Osteoblast (primary cell): ENCODE measurements at regions not wholly inside any gene's neighbourhood (a gene's known extent, or its start where the extent isn't known, plus 50 kb on each side); places are given as distances from the start of the nearest gene placed in this dataset.

ENCODE experiments used
- DNase-seq: peaks from one replicate; pipeline ENCODE4 v3.0.0; 2011; ENCODE audit warnings: low spot score, mixed read lengths; ENCODE audit not compliant: insufficient read length; ENCODE audit errors: missing footprints
- H2AFZ ChIP-seq: 2 replicates; pipeline ENCODE4 v1.6.0; 2011; ENCODE audit warnings: mild to moderate bottlenecking, low read length
- H3K27ac ChIP-seq: 2 replicates; pipeline ENCODE4 v1.5.1; 2011; ENCODE audit warnings: mild to moderate bottlenecking, low read depth, low read length, moderate library complexity
- H3K27me3 ChIP-seq: 2 replicates; pipeline ENCODE4 v1.6.0; 2012; ENCODE audit warnings: mild to moderate bottlenecking, control low read depth, inconsistent platforms, low read length, moderate library complexity; ENCODE audit not compliant: insufficient read depth
- H3K36me3 ChIP-seq: 2 replicates; pipeline ENCODE4 v1.5.1; 2011; ENCODE audit warnings: mild to moderate bottlenecking, low read length, control low read depth, moderate library complexity; ENCODE audit not compliant: insufficient read depth
- H3K4me1 ChIP-seq: 2 replicates; pipeline ENCODE4 v1.5.1; 2011; ENCODE audit warnings: mild to moderate bottlenecking, low read length, control low read depth, moderate library complexity; ENCODE audit not compliant: insufficient read depth
- H3K4me2 ChIP-seq: 2 replicates; pipeline ENCODE4 v1.6.0; 2011; ENCODE audit warnings: mild to moderate bottlenecking, low read length; ENCODE audit not compliant: insufficient read depth
- H3K4me3 ChIP-seq: fragments of 200-600 bp; sonication (generic); 3 replicates; pipeline ENCODE4 v1.5.1; 2012; ENCODE audit warnings: mild to moderate bottlenecking, low read length, inconsistent platforms; ENCODE audit not compliant: insufficient read depth
- H3K79me2 ChIP-seq: 2 replicates; pipeline ENCODE4 v1.6.0; 2012; ENCODE audit warnings: mild to moderate bottlenecking, low read length, control low read depth, inconsistent platforms; ENCODE audit not compliant: insufficient read depth
- H3K9me3 ChIP-seq: 2 replicates; pipeline ENCODE4 v1.5.1; 2011; ENCODE audit warnings: low read depth, low read length, control low read depth
- H4K20me1 ChIP-seq: 2 replicates; pipeline ENCODE4 v1.6.0; 2012; ENCODE audit warnings: mild to moderate bottlenecking, low read length, control low read depth; ENCODE audit not compliant: insufficient read depth
- TF ChIP-seq, protein P1 (sequence below): IDR thresholded peaks from 2 replicates; pipeline ENCODE4 v1.5.1; 2011; ENCODE audit warnings: mild to moderate bottlenecking, low read depth, low read length, moderate library complexity; ENCODE audit errors: extremely low read depth

DNA sequence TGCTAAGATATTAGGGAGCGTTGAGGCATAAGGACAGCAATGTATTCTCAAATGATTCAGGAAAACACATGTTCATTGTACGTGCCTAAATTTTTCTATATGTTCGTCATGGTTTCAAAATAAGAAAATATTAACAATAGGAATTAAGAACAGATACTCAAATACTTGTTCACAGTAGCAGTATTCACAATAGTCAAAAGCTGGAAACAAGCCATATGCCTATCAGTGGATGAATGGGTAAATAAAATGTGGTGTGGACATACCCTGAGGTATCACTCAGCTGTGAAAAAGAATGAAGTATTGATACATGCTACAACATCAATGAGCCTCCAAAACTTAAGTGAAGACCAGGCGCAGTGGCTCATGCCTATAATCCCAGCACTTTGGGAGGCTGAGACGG, 84.7 kb upstream of the PTER start:
- Histone ChIP-seq H4K20me1 (no peaks in the 10 kb centered on the region), H3K4me1 (no peaks in the 10 kb centered on the region), H3K9me3 (no peaks in the 10 kb centered on the region), H3K4me3 (no peak overlapping the region), H2AFZ (no peak overlapping the region), H3K27ac (no peak overlapping the region), H3K79me2 (no peaks in the 10 kb centered on the region), H3K27me3 (no peaks in the 10 kb centered on the region), H3K4me2 (no peak overlapping the region), H3K36me3 (no peaks in the 10 kb centered on the region)
- peak; percentile 1 for DNase-seq
- TF ChIP-seq, protein P1, sequence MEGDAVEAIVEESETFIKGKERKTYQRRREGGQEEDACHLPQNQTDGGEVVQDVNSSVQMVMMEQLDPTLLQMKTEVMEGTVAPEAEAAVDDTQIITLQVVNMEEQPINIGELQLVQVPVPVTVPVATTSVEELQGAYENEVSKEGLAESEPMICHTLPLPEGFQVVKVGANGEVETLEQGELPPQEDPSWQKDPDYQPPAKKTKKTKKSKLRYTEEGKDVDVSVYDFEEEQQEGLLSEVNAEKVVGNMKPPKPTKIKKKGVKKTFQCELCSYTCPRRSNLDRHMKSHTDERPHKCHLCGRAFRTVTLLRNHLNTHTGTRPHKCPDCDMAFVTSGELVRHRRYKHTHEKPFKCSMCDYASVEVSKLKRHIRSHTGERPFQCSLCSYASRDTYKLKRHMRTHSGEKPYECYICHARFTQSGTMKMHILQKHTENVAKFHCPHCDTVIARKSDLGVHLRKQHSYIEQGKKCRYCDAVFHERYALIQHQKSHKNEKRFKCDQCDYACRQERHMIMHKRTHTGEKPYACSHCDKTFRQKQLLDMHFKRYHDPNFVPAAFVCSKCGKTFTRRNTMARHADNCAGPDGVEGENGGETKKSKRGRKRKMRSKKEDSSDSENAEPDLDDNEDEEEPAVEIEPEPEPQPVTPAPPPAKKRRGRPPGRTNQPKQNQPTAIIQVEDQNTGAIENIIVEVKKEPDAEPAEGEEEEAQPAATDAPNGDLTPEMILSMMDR = no peak

DNA sequence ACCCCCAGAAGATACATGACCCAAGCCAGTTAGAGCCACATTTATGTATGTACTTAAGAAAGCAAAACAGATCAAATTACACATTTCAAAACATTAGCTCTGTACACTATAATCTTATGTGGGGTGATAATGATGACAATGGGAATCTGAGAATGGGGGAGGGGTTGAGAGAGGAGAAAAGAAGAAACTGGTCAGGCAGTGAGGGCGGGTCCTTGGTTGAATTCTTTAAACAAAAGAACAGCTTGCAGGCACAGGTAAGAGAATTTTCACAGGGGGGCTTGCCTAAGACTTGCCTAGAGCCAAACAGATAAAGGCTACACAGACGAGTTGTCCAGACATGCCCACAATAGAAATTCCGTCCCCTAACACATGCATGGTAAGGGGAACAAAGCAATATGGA, 76.8 kb upstream of the PTER start:
- Histone ChIP-seq H3K9me3 (no peaks in the 10 kb centered on the region), H3K36me3 (no peaks in the 10 kb centered on the region), H4K20me1 (no peaks in the 10 kb centered on the region), H3K79me2 (no peaks in the 10 kb centered on the region), H3K27me3 (no peaks in the 10 kb centered on the region), H3K4me1 (no peaks in the 10 kb centered on the region), H3K27ac (no peak overlapping the region), H3K4me3 (no peak overlapping the region), H2AFZ (no peak overlapping the region), H3K4me2 (no peak overlapping the region)
- TF ChIP-seq, protein P1 = no peak
- DNase-seq = no peak

DNA sequence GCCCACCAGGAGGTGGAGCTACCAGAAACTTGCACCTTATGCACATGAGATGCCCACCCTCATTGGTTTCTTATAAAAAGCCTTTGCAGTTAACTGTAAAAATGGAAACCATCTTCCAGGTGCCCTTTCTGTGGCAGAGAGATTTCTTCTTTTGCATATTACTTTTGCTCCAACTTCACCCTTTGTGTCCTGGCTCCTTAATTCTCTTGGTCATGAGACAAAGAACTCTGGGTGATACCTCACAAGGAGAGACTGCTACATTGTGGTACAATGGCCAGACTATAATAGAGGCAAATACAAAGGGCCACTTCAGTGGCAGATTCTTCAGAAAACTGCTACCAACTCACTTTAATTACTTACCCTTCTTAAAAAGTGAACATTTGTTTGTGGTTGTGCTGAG, 76.4 kb upstream of the PTER start:
- no peaks in the 10 kb centered on the region for H3K4me1 ChIP-seq
- H2AFZ ChIP-seq = no peak overlapping the region
- DNase-seq = no peak

DNA sequence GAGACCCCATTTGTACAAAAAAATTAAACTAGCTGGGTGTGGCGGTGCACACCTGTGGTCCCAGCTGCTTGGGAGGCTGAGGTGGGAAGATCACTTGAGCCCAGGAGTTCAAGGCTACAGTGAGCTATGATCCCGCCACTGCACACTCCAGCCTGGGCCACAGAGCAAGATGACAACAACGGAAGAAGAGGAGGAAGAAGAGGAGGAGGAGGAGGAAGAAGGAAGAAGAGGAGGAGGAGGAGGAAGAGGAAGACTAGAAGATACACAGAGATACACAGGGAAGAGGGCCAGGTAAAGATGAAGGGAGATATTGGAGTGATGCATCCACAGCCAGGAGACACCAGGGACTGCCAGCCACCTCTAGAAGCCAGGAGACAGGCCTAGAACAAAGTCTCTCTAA, 75.7 kb upstream of the PTER start:
- H3K79me2 ChIP-seq = no peaks in the 10 kb centered on the region
- peaks cover 2% of the 10 kb centered on the region for H3K9me3 ChIP-seq
- no peaks in the 10 kb centered on the region for H3K27me3 ChIP-seq
- H3K36me3 ChIP-seq = no peaks in the 10 kb centered on the region
- no peaks in the 10 kb centered on the region for H3K4me1 ChIP-seq
- H3K27ac ChIP-seq = no peak overlapping the region
- H2AFZ ChIP-seq = no peak overlapping the region
- H3K4me3 ChIP-seq = no peak overlapping the region
- no peak for DNase-seq
- H4K20me1 ChIP-seq = no peaks in the 10 kb centered on the region
- H3K4me2 ChIP-seq = no peak overlapping the region
- TF ChIP-seq, protein P1 = no peak

More for the DNA sequence above, 76.4 kb upstream of the PTER start:
- Histone ChIP-seq H3K79me2 (no peaks in the 10 kb centered on the region), H3K27me3 (no peaks in the 10 kb centered on the region), H3K27ac (no peak overlapping the region), H3K9me3 (no peaks in the 10 kb centered on the region), H3K4me3 (no peak overlapping the region), H3K4me2 (no peak overlapping the region), H4K20me1 (no peaks in the 10 kb centered on the region), H3K36me3 (no peaks in the 10 kb centered on the region)
- TF ChIP-seq, protein P1 = no peak
